Neural crest cell (in vitro differentiated cells): ENCODE measurements at regions not wholly inside any gene's neighbourhood (a gene's known extent, or its start where the extent isn't known, plus 50 kb on each side); places are given as distances from the start of the nearest gene placed in this dataset.

Experiments
- DNase-seq: peaks from one replicate; pipeline ENCODE4 v3.0.0; 2021; ENCODE audit warnings: low read depth, mixed read lengths, low spot score
- H3K27ac Mint-ChIP-seq: one replicate; pipeline ENCODE4 v1.8.0; 2021; ENCODE audit warnings: mild to moderate bottlenecking, mixed read lengths; ENCODE audit not compliant: unreplicated experiment
- H3K27me3 Mint-ChIP-seq: 2 replicates; pipeline ENCODE4 v1.8.0; 2021; ENCODE audit warnings: low read depth, mild to moderate bottlenecking, mixed read lengths
- H3K36me3 Mint-ChIP-seq: 2 replicates; pipeline ENCODE4 v1.8.0; 2021; ENCODE audit warnings: low read depth, mild to moderate bottlenecking, mixed read lengths
- H3K4me1 Mint-ChIP-seq: 2 replicates; pipeline ENCODE4 v1.8.0; 2021; ENCODE audit warnings: mixed read lengths
- H3K4me3 Mint-ChIP-seq: one replicate; pipeline ENCODE4 v1.8.0; 2021; ENCODE audit warnings: mild to moderate bottlenecking, mixed read lengths
- H3K9me3 Mint-ChIP-seq: 2 replicates; pipeline ENCODE4 v1.8.0; 2021; ENCODE audit warnings: mixed read lengths
- CTCF ChIP-seq: fragments of 200-600 bp; sonication (generic); conservative IDR thresholded peaks from 2 replicates; pipeline ENCODE4 v1.5.0; 2021; ENCODE audit warnings: antibody characterized with exemption, mild to moderate bottlenecking

DNA sequence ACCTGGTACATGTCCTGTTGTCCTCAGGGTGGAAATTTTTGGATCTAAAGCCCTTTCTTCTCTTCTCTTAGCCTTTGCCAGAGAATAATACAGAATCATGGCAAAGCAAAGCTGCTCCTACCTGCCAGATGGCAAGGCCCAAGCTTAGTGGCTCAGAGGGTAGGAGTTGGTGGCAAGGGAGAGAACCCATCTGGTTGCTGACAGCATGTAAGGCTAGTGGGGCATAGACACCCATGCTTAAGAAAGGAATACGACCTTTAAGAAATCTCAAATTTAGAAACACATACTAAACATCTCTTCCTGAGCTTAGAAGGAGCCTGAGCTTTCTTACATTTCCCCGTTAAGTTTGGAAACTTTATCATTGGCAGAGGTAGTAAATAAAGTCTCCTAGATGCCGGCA is 395.0 kb upstream of the SOX9 start:
- Mint-ChIP-seq H3K27me3 (no peaks in the 10 kb centered on the region), H3K9me3 (peaks cover 4% of the 10 kb centered on the region), H3K4me3 (no peak overlapping the region), H3K36me3 (no peaks in the 10 kb centered on the region), H3K27ac (no peak overlapping the region), H3K4me1 (no peaks in the 10 kb centered on the region)
- DNase-seq = no peak
- TF ChIP-seq CTCF = no peak

- Mint-ChIP-seq H3K4me3 (no peak overlapping the region), H3K4me1 (no peaks in the 10 kb centered on the region), H3K27me3 (no peaks in the 10 kb centered on the region), H3K36me3 (no peaks in the 10 kb centered on the region), H3K27ac (no peak overlapping the region), H3K9me3 (peaks cover 4% of the 10 kb centered on the region)
- TF ChIP-seq CTCF = no peak
- no peak for DNase-seq
These were observed 394.5 kb upstream of the SOX9 start for GRCh38 chr17:71726341-71726740.

GRCh38 chr17:71727292-71727691 is 393.5 kb upstream of the SOX9 start:
- Mint-ChIP-seq H3K27ac (no peak overlapping the region), H3K9me3 (peaks cover 4% of the 10 kb centered on the region), H3K4me1 (no peaks in the 10 kb centered on the region), H3K27me3 (no peaks in the 10 kb centered on the region), H3K4me3 (no peak overlapping the region), H3K36me3 (no peaks in the 10 kb centered on the region)
- no peak for DNase-seq
- no peak for TF ChIP-seq CTCF

GRCh38 chr17:71727723-71728122 is 393.1 kb upstream of the SOX9 start:
- Mint-ChIP-seq H3K4me3 (no peak overlapping the region), H3K27me3 (no peaks in the 10 kb centered on the region), H3K9me3 (peaks cover 4% of the 10 kb centered on the region)

DNA sequence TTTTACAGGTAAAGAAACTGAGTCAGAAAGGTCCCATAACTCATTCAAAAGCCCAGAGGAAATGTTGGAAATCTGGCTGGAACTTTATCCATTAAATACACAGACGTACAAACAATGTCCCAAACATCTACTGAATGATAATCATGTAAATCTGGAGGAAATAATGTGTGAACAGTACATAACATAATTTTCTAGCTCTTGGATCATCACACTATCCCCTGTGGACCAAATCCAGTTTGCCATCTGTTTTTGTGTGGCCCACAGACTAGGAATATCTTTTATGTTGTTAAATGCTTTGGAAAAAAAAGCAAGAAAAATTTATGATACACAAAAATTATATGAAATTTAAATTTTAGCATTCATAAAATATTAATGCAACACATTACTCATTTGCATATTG is 389.9 kb upstream of the SOX9 start:
- TF ChIP-seq CTCF = no peak
- Mint-ChIP-seq H3K27ac (no peak overlapping the region), H3K4me1 (no peaks in the 10 kb centered on the region), H3K36me3 (no peaks in the 10 kb centered on the region), H3K27me3 (no peaks in the 10 kb centered on the region), H3K9me3 (peaks cover 4% of the 10 kb centered on the region), H3K4me3 (no peak overlapping the region)
- no peak for DNase-seq

More at GRCh38 chr17:71727723-71728122, 393.1 kb upstream of the SOX9 start:
- H3K4me1 Mint-ChIP-seq = no peaks in the 10 kb centered on the region
- no peaks in the 10 kb centered on the region for H3K36me3 Mint-ChIP-seq
- no peak overlapping the region for H3K27ac Mint-ChIP-seq
- TF ChIP-seq CTCF = no peak
- DNase-seq = no peak

DNA sequence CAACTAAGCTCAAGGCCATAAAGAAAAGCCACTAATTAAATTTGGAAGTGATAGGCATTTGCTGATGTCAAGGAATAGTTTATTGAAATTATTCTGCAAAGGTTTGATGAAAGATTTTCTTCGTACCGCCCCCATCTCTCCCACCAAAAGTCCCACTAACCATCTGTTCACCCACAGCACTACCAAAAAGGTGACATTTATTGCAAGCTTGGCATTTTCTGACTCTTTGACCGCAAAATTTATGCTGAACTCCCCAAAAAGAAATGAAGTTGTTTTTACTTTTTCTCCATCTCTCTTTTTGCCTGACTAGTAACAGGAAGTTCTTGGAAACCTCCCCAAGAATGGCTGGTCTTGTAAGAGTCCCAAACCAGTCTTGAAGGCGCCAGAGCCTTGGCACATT is 384.9 kb upstream of the SOX9 start:
- Mint-ChIP-seq H3K4me3 (no peak overlapping the region), H3K27me3 (no peaks in the 10 kb centered on the region), H3K9me3 (no peaks in the 10 kb centered on the region), H3K27ac (no peak overlapping the region), H3K4me1 (peaks cover 9% of the 10 kb centered on the region), H3K36me3 (no peaks in the 10 kb centered on the region)
- no peak for TF ChIP-seq CTCF
- no peak for DNase-seq
